A673 (cell line): ENCODE measurements at regions not wholly inside any gene's neighbourhood (a gene's known extent, or its start where the extent isn't known, plus 50 kb on each side); places are given as distances from the start of the nearest gene placed in this dataset.

Experiments used
- BruUV-seq: library from RNA; stranded (reverse); fragments of 400-500 nt; replicated peaks from 2 replicates; lab custom pipeline; 2021; lab: Mats Ljungman, UMichigan
- CTCF ChIA-PET: fragments of 300-600 bp; sonication (Branson Sonifier 250); formaldehyde crosslinking; loops from one replicate; lab custom pipeline; 2022; ENCODE audit warnings: antibody characterized with exemption; lab: Charles Lee
- POLR2A ChIA-PET: fragments of 300-600 bp; sonication (Branson Sonifier 250); formaldehyde crosslinking; loops from one replicate; lab custom pipeline; 2022; ENCODE audit warnings: antibody characterized with exemption; ENCODE audit not compliant: low non-redundant PET; lab: Charles Lee
- DNase-seq: peaks from one replicate; pipeline ENCODE4 v3.0.0-alpha.2; 2015; ENCODE audit warnings: low spot score
- H3K27ac ChIP-seq: fragments of 200-600 bp; sonication (generic); 2 replicates; pipeline ENCODE4 v1.5.1; 2016; ENCODE audit warnings: mixed run types, low read depth, mild to moderate bottlenecking, mixed read lengths, antibody characterized with exemption, low read length; ENCODE audit not compliant: poor library complexity, severe bottlenecking
- H3K27me3 ChIP-seq: fragments of 200-600 bp; sonication (generic); replicated peaks from 2 replicates; pipeline ENCODE4 v1.6.1; 2017; ENCODE audit warnings: mixed run types, low read depth, mild to moderate bottlenecking, mixed read lengths, antibody characterized with exemption, low read length; ENCODE audit not compliant: insufficient read depth, poor library complexity
- H3K36me3 ChIP-seq: fragments of 200-600 bp; sonication (generic); 2 replicates; pipeline ENCODE4 v1.6.1; 2016; ENCODE audit warnings: mixed run types, mild to moderate bottlenecking, mixed read lengths, antibody characterized with exemption, low read length; ENCODE audit not compliant: insufficient read depth, poor library complexity, severe bottlenecking
- H3K4me1 ChIP-seq: fragments of 200-600 bp; sonication (generic); 2 replicates; pipeline ENCODE4 v1.6.1; 2017; ENCODE audit warnings: mixed run types, mild to moderate bottlenecking, mixed read lengths, antibody characterized with exemption, low read length; ENCODE audit not compliant: insufficient read depth, poor library complexity, severe bottlenecking
- H3K4me3 ChIP-seq: fragments of 200-600 bp; sonication (generic); 2 replicates; pipeline ENCODE4 v1.5.1; 2016; ENCODE audit warnings: low read depth, mixed run types, mild to moderate bottlenecking, mixed read lengths, low read length; ENCODE audit not compliant: poor library complexity, severe bottlenecking
- H3K9me3 ChIP-seq: fragments of 200-600 bp; sonication (generic); 2 replicates; pipeline ENCODE4 v1.6.1; 2016; ENCODE audit warnings: mixed run types, low read depth, mild to moderate bottlenecking, mixed read lengths, antibody characterized with exemption, low read length; ENCODE audit not compliant: poor library complexity, severe bottlenecking
- EZH2 ChIP-seq: fragments of 200-600 bp; sonication (generic); IDR thresholded peaks from 2 replicates; pipeline ENCODE4 v1.6.1; 2017; ENCODE audit warnings: borderline replicate concordance, low read depth, mild to moderate bottlenecking, mixed read lengths, antibody characterized with exemption, low read length; ENCODE audit not compliant: poor library complexity, severe bottlenecking
- intact Hi-C: fragments of 100-400 bp; cut with micrococcal nuclease; formaldehyde crosslinking; loops from one replicate; pipeline ENCODE4 v1.10.0; 2022; ENCODE audit not compliant: unreplicated experiment
- TF ChIP-seq, protein P1 (sequence below): fragments of 300-800, 200-600 bp; sonication (generic); conservative IDR thresholded peaks from 2 replicates; pipeline ENCODE4 v1.5.1; 2017; ENCODE audit warnings: low read depth, mild to moderate bottlenecking, antibody characterized with exemption, low read length, moderate library complexity, mixed read lengths

DNA sequence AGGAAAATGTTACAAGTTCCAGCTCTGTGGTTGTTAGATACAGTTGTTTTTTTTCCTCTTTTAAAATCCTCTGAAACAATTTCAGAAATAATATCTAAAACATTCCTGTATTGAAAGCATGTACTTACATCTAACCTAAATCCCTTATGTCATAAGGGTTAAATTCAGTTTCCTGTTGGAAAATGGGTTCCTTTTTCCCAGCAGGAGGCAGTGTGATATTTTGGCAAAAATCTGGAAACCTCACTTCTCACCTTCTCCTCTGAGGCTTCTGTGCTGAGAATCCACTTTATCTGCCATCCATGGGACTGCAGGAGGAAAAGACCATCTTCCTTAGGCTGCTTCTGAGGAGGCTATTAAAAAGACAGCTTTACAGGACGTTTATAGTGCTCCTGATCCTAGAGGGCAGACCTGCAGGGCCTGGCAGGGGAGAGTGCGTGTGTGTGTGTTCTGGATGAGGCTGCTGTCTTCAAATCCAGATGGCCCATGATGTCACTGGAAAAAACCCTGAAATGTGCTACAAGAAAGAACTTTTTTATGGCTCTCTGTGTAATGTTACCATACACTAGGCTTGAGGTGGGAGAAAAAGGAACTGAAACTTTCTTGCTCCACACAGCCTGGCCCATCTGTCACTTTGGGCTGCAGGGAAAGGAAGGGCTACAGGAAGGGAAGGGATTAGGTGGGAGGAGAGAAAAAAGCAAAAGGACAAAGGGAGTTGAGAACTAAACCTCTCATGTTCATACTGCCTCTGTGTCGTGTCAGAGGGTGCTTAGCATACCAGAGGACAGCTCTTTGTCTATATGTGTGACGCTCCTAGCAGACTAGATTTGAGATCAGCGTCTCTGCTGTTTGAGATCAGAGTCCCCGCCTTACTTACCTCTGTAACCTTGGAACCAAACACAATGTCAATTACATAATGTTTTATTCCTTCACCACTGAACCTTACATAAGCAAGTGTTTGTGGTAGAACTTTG lies 379.2 kb upstream of the SPAG17 start:
- H3K36me3 ChIP-seq = no peaks in the 10 kb centered on the region
- no peaks in the 10 kb centered on the region for H3K9me3 ChIP-seq
- TF ChIP-seq EZH2 = no peak
- TF ChIP-seq, protein P1, sequence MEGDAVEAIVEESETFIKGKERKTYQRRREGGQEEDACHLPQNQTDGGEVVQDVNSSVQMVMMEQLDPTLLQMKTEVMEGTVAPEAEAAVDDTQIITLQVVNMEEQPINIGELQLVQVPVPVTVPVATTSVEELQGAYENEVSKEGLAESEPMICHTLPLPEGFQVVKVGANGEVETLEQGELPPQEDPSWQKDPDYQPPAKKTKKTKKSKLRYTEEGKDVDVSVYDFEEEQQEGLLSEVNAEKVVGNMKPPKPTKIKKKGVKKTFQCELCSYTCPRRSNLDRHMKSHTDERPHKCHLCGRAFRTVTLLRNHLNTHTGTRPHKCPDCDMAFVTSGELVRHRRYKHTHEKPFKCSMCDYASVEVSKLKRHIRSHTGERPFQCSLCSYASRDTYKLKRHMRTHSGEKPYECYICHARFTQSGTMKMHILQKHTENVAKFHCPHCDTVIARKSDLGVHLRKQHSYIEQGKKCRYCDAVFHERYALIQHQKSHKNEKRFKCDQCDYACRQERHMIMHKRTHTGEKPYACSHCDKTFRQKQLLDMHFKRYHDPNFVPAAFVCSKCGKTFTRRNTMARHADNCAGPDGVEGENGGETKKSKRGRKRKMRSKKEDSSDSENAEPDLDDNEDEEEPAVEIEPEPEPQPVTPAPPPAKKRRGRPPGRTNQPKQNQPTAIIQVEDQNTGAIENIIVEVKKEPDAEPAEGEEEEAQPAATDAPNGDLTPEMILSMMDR = 0 out of 2 replicates have a peak, but pooled peaks have one; percentile 9
- ChIA-PET POLR2A (no interaction called here), CTCF (no interaction called here)
- H3K4me1 ChIP-seq = no peaks in the 10 kb centered on the region
- BruUV-seq = no TSS peak
- H3K27ac ChIP-seq = no peak overlapping the region
- H3K27me3 ChIP-seq = no peaks in the 10 kb centered on the region
- no peak overlapping the region for H3K4me3 ChIP-seq
- intact Hi-C loops = no loop called here
- DNase-seq = peak; percentile 6

DNA sequence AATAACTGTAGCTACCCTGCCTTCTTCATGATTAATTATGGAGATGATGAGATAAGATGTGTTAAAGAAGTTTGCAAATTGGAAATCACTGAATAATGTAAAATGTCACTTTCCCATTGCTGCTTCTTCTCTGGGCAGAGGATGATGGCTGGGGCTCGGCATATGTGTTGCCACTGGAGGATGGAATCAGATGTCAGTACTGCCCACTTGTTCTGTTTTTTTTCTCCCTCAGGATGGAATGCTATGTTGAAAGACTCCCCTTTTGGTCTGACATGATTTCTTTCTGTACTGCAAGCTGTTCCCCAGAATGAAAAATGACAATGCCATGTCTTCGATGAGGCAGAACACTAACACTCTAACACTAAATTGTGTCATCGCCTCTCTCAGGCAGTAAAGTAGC lies 373.9 kb upstream of the SPAG17 start:
- ChIA-PET CTCF (no interaction called here), POLR2A (no interaction called here)
- H3K36me3 ChIP-seq = no peaks in the 10 kb centered on the region
- BruUV-seq = no TSS peak
- no peak for DNase-seq
- intact Hi-C loops = loop anchor here (10.0 kb wide), 1 partner anchor 806 kb away; the partner anchor contains the start of gene HAO2
- H3K4me3 ChIP-seq = no peak overlapping the region
- no peaks in the 10 kb centered on the region for H3K27me3 ChIP-seq
- H3K4me1 ChIP-seq = no peaks in the 10 kb centered on the region
- TF ChIP-seq, protein P1 = no peak
- TF ChIP-seq EZH2 = no peak
- no peak overlapping the region for H3K27ac ChIP-seq
- H3K9me3 ChIP-seq = no peaks in the 10 kb centered on the region

DNA sequence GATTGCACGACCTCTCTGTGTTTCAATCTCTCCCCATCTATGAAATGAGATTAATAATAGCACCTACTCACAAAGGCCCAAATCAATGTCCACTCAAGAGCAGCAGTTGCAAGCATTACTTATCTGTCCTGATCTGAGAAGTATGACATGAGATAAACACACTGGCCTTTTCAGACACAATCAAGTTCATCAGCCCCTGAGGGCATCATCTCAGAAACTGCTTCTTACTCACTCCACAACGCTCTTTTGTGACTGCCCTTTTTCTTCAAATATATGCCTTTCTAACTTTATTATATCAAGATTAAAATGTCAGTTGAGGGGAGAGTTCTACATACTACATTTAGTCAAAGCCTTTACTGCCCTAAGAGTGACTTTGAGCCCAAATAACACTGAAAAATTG lies 371.9 kb upstream of the SPAG17 start:
- ChIA-PET CTCF (no interaction called here), POLR2A (no interaction called here)
- BruUV-seq = no TSS peak
- Histone ChIP-seq H3K9me3 (no peaks in the 10 kb centered on the region), H3K27me3 (no peaks in the 10 kb centered on the region), H3K4me3 (no peak overlapping the region), H3K27ac (no peak overlapping the region), H3K36me3 (no peaks in the 10 kb centered on the region), H3K4me1 (no peaks in the 10 kb centered on the region)
- intact Hi-C loops = loop anchor here (10.0 kb wide), 1 partner anchor 808 kb away; the partner anchor contains the start of gene HAO2
- no peak for TF ChIP-seq EZH2
- TF ChIP-seq, protein P1 = no peak
- DNase-seq = no peak
